Naive B cell (primary cell): ENCODE measurements at regions not wholly inside any gene's neighbourhood (a gene's known extent, or its start where the extent isn't known, plus 50 kb on each side); places are given as distances from the start of the nearest gene placed in this dataset.

ENCODE experiments used
- ATAC-seq, 2 donors: fragments of 150-1000 bp; cut with Tn5 transposase; 2 replicates each; pipeline ENCODE4 v1.10.0; 2021; ENCODE audit warnings: low read depth in 2 of 2, mild to moderate bottlenecking in 2 of 2, moderate library complexity in 2 of 2
- DNase-seq: peaks from one replicate; pipeline ENCODE4 v3.0.0; 2022
- H3K27ac Mint-ChIP-seq, 6 donors: one replicate each; pipeline ENCODE4 v1.8.0; 2020 to 2022; ENCODE audit warnings: mild to moderate bottlenecking in 6 of 6, mixed read lengths in 6 of 6, moderate library complexity in 5 of 6, inconsistent platforms in 2 of 6
- H3K27me3 Mint-ChIP-seq, 3 donors: one replicate each; pipeline ENCODE4 v1.8.0; 2021 to 2022; ENCODE audit warnings: mixed read lengths in 3 of 3, mild to moderate bottlenecking in 1 of 3
- H3K36me3 Mint-ChIP-seq, 2 donors: one replicate each; pipeline ENCODE4 v1.8.0; 2020 to 2022; ENCODE audit warnings: mixed read lengths in 2 of 2, inconsistent platforms in 1 of 2, mild to moderate bottlenecking in 1 of 2
- H3K4me1 Mint-ChIP-seq, 3 donors: one replicate each; pipeline ENCODE4 v1.8.0; 2020 to 2022; ENCODE audit warnings: mixed read lengths in 3 of 3, inconsistent platforms in 1 of 3, mild to moderate bottlenecking in 1 of 3, moderate library complexity in 1 of 3
- H3K4me3 Mint-ChIP-seq, 8 donors: one replicate each; pipeline ENCODE4 v1.8.0; 2020 to 2022; ENCODE audit warnings: mild to moderate bottlenecking in 8 of 8, mixed read lengths in 8 of 8, moderate library complexity in 8 of 8, inconsistent platforms in 2 of 8
- H3K9me3 Mint-ChIP-seq, 7 donors: one replicate each; pipeline ENCODE4 v1.8.0; 2020 to 2022; ENCODE audit warnings: mixed read lengths in 7 of 7, mild to moderate bottlenecking in 5 of 7, inconsistent platforms in 2 of 7, moderate library complexity in 1 of 7

- no peak for ATAC-seq
- no peak for DNase-seq
- no peak overlapping the region for H3K4me3 Mint-ChIP-seq
- peaks cover 4 to 25% (median 12%) of the 10 kb centered on the region in 7 donors for H3K9me3 Mint-ChIP-seq
- no peaks in the 10 kb centered on the region for H3K4me1 Mint-ChIP-seq
- peaks cover 0 to 10% (median 0%) of the 10 kb centered on the region in 3 donors for H3K27me3 Mint-ChIP-seq
- H3K27ac Mint-ChIP-seq = no peak overlapping the region
- no peaks in the 10 kb centered on the region for H3K36me3 Mint-ChIP-seq
Measured at GRCh38 chr1:5375481-5375880, 616.7 kb downstream of the NPHP4 start.

DNA sequence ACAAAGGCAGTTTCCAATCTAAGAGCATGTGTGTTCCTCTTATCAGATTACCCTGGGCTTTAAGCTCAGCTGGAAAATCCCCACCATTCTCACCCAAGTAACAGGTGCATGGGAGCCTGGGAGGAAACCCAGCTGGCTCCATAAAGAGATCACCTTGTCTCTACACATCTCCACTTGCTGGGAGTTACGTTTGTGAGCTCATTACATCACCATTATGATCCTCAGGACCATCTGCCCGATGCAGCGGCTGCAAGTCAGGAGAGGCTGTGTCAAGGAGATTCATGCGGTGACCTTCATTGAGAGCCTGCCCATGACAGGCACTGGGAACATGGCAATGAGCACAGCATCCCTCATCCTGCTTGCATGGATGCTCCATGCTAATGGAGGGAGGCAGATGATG, 618.0 kb downstream of the NPHP4 start:
- no peaks in the 10 kb centered on the region for H3K36me3 Mint-ChIP-seq
- H3K27ac Mint-ChIP-seq = no peak overlapping the region
- DNase-seq = no peak
- peaks cover 0 to 10% (median 0%) of the 10 kb centered on the region in 3 donors for H3K27me3 Mint-ChIP-seq
- H3K9me3 Mint-ChIP-seq = peaks cover 4 to 25% (median 12%) of the 10 kb centered on the region in 7 donors
- ATAC-seq = no peak
- no peak overlapping the region for H3K4me3 Mint-ChIP-seq
- H3K4me1 Mint-ChIP-seq = no peaks in the 10 kb centered on the region

DNA sequence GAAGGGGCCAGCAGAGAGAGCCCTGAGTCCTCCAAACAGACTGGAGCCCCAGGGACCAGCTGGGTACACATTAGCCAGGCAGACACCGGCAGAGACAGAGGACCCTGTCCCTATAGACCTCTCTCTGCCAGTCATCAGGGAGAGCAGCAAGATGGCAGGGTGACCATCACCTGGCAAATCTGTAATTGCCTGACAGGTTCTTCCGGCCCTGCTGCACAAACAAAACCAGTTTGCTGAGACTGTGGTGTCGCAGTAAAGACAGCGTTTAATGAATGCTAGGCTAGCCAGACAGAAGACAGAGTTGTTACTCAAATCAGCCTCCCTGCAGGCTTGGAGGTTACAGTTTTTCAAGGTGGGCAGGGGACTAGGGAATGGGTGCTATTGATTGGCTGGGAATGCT, 618.9 kb downstream of the NPHP4 start:
- no peak for ATAC-seq
- Mint-ChIP-seq H3K36me3 (no peaks in the 10 kb centered on the region), H3K27ac (no peak overlapping the region), H3K9me3 (peaks cover 4 to 25% (median 12%) of the 10 kb centered on the region in 7 donors), H3K4me3 (peak overlapping the region in 1 of 8 donors; percentile 37), H3K27me3 (peaks cover 0 to 6% (median 0%) of the 10 kb centered on the region in 3 donors), H3K4me1 (no peaks in the 10 kb centered on the region)
- DNase-seq = no peak

GRCh38 chr1:5371270-5371669, 621.0 kb downstream of the NPHP4 start:
- DNase-seq = no peak
- Mint-ChIP-seq H3K36me3 (no peaks in the 10 kb centered on the region), H3K27me3 (no peaks in the 10 kb centered on the region), H3K4me1 (no peaks in the 10 kb centered on the region), H3K9me3 (peaks cover 4 to 25% (median 12%) of the 10 kb centered on the region in 7 donors), H3K27ac (no peak overlapping the region), H3K4me3 (no peak overlapping the region)
- no peak for ATAC-seq

DNA sequence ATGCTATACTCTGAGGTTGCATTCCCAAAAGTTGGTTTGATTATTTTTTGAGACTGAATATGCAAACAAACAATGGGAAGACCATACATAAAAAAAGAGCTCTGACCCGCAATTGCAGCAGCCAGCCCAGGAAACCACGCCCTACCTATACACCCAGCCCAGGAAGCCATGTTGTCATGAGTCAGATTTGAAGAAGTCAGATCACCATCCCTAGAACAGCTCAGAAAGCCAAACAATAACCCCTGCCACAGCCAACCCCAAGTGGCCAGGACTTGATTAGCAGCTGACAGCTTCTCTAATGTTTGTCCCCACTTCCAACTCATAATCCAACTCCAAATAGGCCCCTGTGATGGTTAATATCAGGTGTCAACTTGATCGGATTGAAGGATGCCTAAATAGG, 621.9 kb downstream of the NPHP4 start:
- DNase-seq (no peak), ATAC-seq (no peak)
- Mint-ChIP-seq H3K9me3 (peaks cover 4 to 25% (median 12%) of the 10 kb centered on the region in 7 donors), H3K27me3 (peaks cover 0 to 5% (median 0%) of the 10 kb centered on the region in 3 donors), H3K4me3 (no peak overlapping the region), H3K36me3 (no peaks in the 10 kb centered on the region), H3K27ac (no peak overlapping the region), H3K4me1 (no peaks in the 10 kb centered on the region)

- no peak for ATAC-seq
Measured at GRCh38 chr1:5369223-5369622, 623.0 kb downstream of the NPHP4 start.

DNA sequence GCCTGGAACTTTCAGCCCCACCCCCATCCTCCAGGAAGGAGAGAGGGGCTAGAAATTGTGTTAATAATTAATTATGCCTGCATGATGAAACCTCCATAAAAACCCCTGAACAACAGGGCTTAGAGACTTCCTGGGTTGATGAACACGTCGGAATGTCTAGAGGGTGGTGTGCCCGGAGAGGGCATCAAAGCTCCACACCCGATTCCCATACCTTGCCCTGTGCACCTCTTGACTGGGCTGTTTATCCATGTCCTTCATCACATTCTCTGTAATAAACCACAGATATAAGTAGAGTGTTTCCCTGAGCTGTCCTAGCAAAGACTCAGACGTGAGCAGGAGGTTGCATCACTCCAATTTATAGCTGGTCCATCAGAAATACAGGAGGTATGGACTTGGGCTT, 624.0 kb downstream of the NPHP4 start:
- ATAC-seq (no peak), DNase-seq (no peak)
- H3K4me3 Mint-ChIP-seq = no peak overlapping the region
- H3K36me3 Mint-ChIP-seq = no peaks in the 10 kb centered on the region
- H3K9me3 Mint-ChIP-seq = peaks cover 5 to 14% (median 8%) of the 10 kb centered on the region in 7 donors
- peaks cover 0 to 11% (median 5%) of the 10 kb centered on the region in 3 donors for H3K27me3 Mint-ChIP-seq
- H3K27ac Mint-ChIP-seq = no peak overlapping the region
- no peaks in the 10 kb centered on the region for H3K4me1 Mint-ChIP-seq

More at GRCh38 chr1:5369223-5369622, 623.0 kb downstream of the NPHP4 start:
- DNase-seq = no peak
- Mint-ChIP-seq H3K4me1 (no peaks in the 10 kb centered on the region), H3K27me3 (peaks cover 0 to 10% (median 5%) of the 10 kb centered on the region in 3 donors), H3K27ac (no peak overlapping the region), H3K36me3 (no peaks in the 10 kb centered on the region), H3K9me3 (peaks cover 10 to 25% (median 12%) of the 10 kb centered on the region in 7 donors), H3K4me3 (no peak overlapping the region)

GRCh38 chr1:5367306-5367705, 624.9 kb downstream of the NPHP4 start:
- H3K27me3 Mint-ChIP-seq = peaks cover 0 to 11% (median 5%) of the 10 kb centered on the region in 3 donors
- H3K36me3 Mint-ChIP-seq = no peaks in the 10 kb centered on the region
- ATAC-seq (no peak), DNase-seq (no peak)
- peaks cover 0 to 7% (median 5%) of the 10 kb centered on the region in 7 donors for H3K9me3 Mint-ChIP-seq
- H3K4me1 Mint-ChIP-seq = no peaks in the 10 kb centered on the region
- H3K4me3 Mint-ChIP-seq = no peak overlapping the region
- no peak overlapping the region for H3K27ac Mint-ChIP-seq

DNA sequence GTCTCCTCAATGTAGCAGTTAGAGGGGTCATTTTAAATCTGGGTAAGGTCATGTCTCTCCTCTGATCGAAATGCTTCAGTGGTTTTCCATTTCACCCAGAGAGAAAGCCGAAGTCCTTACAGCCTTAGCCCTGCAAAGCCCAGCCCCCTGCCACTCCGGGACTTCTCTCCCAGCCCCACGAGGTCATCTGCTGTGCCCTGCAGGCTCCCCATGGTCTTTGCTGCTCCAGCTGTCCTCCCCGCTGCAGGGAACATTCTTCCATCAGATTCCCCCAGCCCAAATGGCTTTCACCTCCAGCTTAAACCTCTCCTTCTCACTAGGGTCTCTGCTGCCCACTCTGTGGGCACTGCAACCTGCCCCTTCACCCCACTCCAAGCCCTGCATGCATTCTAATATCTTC, 626.5 kb downstream of the NPHP4 start:
- Mint-ChIP-seq H3K4me1 (no peaks in the 10 kb centered on the region), H3K27ac (no peak overlapping the region), H3K9me3 (peaks cover 0 to 7% (median 1%) of the 10 kb centered on the region in 7 donors), H3K4me3 (no peak overlapping the region), H3K27me3 (peaks cover 0 to 11% (median 8%) of the 10 kb centered on the region in 3 donors), H3K36me3 (no peaks in the 10 kb centered on the region)
- no peak for DNase-seq
- ATAC-seq = no peak

DNA sequence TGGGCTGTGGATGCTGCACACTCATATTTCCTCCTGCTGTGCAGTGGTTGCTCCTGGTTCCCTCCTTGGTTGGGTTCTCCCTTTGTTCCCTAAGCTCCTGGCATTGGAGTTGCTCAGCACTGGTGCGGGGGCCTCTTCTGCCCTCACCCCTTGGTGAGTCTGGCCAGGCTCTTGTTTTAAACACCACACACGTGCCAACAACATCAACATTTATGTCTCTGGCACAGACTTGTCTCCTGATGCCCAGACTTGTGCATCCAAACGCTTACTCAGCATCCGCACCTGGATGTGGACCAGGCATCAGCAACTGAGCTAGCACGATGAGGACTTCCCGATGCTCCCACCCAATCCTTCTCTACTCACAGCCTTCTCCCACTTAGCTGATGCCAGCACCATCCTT, 627.6 kb downstream of the NPHP4 start:
- Mint-ChIP-seq H3K4me3 (no peak overlapping the region), H3K9me3 (peaks cover under 1 to 8% (median 2%) of the 10 kb centered on the region in 7 donors), H3K27me3 (peaks cover 1 to 18% (median 14%) of the 10 kb centered on the region in 3 donors), H3K36me3 (peaks cover 0 to 3% of the 10 kb centered on the region in 2 donors), H3K4me1 (no peaks in the 10 kb centered on the region), H3K27ac (no peak overlapping the region)
- DNase-seq (no peak), ATAC-seq (no peak)

- Mint-ChIP-seq H3K27me3 (peaks cover 3 to 9% (median 3%) of the 10 kb centered on the region in 3 donors), H3K36me3 (peaks cover 0 to 14% of the 10 kb centered on the region in 2 donors), H3K4me1 (no peaks in the 10 kb centered on the region), H3K4me3 (peak overlapping the region in 1 of 8 donors; percentile 16), H3K27ac (no peak overlapping the region), H3K9me3 (peaks cover 0 to 48% (median 9%) of the 10 kb centered on the region in 7 donors)
- DNase-seq (no peak), ATAC-seq (no peak)
Measured at GRCh38 chr1:5354681-5355080, 637.5 kb downstream of the NPHP4 start.

DNA sequence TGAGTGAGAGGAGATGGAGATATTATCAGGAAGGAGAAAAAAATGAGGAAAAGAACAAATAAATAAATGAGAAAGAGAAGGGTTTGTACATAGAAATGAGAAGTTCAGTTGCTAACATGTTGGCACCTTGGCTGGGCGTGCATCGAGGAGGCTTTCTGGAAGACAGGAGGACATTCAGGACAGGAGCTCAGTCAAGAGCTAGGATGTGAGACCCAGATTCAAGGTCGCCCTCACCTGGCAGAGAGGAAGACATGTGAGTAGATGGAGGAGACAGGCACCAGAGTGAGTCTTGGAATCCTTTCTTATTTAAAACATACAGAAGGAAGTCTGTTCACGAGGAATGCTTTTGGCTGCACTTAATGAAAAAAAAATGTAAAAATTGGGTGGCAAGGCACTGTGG, 640.9 kb downstream of the NPHP4 start:
- Mint-ChIP-seq H3K36me3 (no peaks in the 10 kb centered on the region), H3K9me3 (peaks cover 0 to 22% (median 4%) of the 10 kb centered on the region in 7 donors), H3K27ac (no peak overlapping the region), H3K27me3 (peaks cover 0 to 4% (median 0%) of the 10 kb centered on the region in 3 donors), H3K4me3 (no peak overlapping the region), H3K4me1 (no peaks in the 10 kb centered on the region)
- DNase-seq = no peak
- no peak for ATAC-seq

GRCh38 chr1:5349526-5349925, 642.7 kb downstream of the NPHP4 start:
- DNase-seq (no peak), ATAC-seq (no peak)
- Mint-ChIP-seq H3K4me3 (peak overlapping the region in 1 of 8 donors; percentile 29), H3K4me1 (no peaks in the 10 kb centered on the region), H3K27me3 (peaks cover 0 to 2% (median 0%) of the 10 kb centered on the region in 3 donors), H3K27ac (no peak overlapping the region), H3K9me3 (peaks cover 0 to 5% (median 0%) of the 10 kb centered on the region in 7 donors), H3K36me3 (no peaks in the 10 kb centered on the region)

GRCh38 chr1:5348732-5349465, 643.3 kb downstream of the NPHP4 start:
- DNase-seq (no peak), ATAC-seq (no peak)
- Mint-ChIP-seq H3K36me3 (no peaks in the 10 kb centered on the region), H3K27ac (no peak overlapping the region), H3K27me3 (peaks cover 0 to 4% (median 0%) of the 10 kb centered on the region in 3 donors), H3K4me1 (no peaks in the 10 kb centered on the region), H3K4me3 (peak overlapping the region in 1 of 8 donors; percentile 49), H3K9me3 (peaks cover 0 to 3% (median 0%) of the 10 kb centered on the region in 7 donors)
